HG03565 (cell line): ENCODE measurements at regions not wholly inside any gene's neighbourhood (a gene's known extent, or its start where the extent isn't known, plus 50 kb on each side); places are given as distances from the start of the nearest gene placed in this dataset.
"Not testable (repeated sequence)": the region's sequence is repeated elsewhere in the genome, so short reads cannot be mapped to it uniquely, and the experiment has no call there.

ENCODE experiments used
- ATAC-seq: cut with Tn5 transposase; IDR thresholded peaks from one replicate; pipeline ENCODE4 v1.9.1; 2021; ENCODE audit warnings: mild to moderate bottlenecking, moderate library complexity; ENCODE audit not compliant: unreplicated experiment

DNA sequence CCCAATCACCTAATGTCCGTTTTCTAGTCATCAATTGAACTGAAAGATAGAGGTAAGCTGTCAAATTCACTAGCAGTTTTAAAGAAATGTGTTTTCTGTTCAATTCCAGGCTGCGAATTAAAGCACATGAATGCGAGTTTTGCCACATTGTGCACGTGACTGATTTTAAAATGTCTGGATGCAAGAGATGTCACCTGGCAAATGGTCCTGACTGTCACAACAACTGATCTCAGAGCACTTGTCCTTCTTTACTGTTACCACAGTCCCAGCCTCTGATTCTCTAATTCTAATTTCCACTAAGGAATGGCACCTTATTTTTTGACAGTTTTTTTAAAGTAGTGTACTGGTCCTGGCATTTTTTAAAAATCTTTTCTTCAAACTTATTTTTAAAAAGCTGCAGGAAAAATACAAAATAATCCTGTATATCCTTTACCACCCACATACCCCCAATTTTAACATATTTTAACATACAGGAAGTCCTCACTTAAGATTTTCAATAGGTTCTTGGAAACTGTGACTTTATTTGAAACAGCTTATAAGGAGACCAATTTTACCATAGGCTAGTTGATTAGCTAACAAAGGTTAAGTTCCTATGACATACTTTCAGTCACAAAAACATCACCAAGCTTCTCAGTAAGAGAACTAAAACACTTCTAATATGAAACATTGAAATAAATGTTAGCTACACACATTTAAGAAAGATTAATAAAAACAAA, 1364.3 kb downstream of the EFNA5 start:
- ATAC-seq: no peak

- no peak for ATAC-seq
Observed at GRCh38 chr5:106303911-106304310, 1366.8 kb downstream of the EFNA5 start.

DNA sequence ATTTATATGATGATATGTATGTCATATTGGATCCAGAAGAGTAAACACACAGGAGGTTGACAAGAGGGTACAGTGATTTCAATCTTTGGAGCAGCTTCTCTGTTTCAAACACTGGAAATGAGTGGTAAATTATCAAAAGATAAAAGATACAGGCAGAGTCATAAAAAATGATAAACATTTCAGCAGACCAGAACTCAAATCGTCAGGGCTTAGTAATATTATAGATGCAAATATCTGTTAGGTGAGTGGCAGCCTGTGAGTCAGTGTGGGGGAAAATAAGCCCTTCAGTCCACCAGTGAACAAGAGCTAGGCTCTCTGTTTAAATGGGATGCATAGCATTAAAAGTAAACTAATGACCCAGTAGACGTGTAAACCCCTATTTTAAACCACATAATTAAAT, 1378.1 kb downstream of the EFNA5 start:
- ATAC-seq: no peak

DNA sequence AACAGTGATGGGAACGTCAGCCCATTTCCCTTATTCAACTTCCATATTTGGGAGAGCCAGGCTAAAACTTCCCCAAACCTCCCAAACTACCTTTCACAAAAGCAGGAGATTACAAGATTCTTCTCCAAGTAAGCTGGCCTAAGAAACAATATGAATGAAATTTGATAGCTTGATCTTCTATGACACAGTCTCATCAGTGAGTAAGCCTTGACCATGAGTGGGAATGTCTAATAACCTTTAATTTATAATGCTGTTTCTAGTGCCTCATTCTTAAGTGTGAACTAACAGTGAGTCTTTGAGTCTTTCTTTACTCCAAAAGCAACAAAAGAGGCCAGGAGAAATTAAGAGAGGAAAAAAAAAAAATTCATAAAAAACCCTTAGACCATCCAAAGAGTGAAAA, 1379.9 kb downstream of the EFNA5 start:
- no peak for ATAC-seq

DNA sequence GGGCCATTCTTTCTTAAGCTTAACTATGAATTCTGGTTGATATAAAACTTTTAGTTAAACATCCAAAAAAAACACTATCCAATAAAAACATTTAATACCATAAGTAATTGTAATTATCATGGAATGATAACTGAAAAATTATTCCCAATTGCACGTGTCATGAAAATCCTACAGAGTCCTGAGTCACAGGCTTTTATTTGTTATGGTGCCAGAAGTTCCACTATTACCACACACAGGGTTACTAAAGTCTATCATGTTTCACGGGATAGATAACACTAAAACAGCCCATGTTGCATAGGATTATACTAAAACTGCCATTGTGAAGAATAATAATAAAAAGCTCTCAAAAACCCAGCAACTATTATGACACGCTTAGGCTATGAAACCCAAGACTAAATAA, 1381.8 kb downstream of the EFNA5 start:
- no peak for ATAC-seq

DNA sequence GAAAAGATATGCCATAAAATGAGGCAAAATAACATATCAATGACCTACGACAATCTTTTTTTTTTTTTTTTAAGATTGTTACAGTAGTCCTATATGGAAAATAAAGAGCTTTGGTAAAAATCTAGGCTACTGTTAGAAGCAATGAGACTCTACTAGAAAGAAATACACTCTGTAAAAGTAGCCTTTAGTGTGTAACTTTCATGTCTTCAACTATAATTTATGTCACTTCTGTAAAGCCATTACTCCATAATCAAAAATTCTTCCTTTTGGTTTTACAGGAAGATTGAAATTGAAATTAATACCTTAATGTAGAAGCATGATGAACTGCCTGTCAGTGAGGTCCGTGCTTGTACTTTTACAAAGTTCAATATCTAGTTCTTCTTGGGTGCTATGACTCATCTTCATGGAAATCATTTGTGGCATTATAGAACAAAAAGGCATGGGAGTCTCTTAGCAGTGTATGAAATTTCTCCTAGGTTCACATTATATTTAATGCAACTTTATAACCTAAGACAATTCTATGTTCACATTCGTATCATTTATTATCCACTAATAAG, 1393.1 kb downstream of the EFNA5 start:
- no peak for ATAC-seq

DNA sequence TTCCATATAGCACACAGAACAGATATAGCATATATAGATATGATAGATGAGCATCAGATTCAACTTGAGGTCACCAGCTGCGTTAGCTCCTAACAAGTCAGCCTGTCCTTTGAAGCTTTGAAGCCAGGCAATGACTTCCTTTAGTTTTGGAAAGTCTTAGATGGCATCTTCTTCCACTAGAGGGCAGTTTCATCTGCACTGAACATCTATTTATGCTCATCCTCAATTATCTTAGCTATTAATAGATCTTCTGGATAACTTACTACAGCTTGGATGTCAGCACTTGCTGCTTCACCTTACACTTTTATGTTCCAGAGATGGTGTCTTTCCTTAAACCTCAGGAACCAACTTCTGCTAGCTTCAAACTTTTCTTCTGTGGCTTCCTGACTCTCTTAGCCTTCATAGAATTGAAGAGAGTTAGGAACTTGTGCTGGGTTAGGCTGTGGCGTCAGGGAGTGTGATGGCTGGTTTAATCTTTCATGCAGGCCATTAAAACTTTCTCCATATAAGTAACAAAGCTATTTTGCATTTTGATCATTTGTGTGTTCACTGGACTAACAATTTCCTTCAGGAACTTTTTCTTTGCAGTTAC, 1401.4 kb downstream of the EFNA5 start:
- no peak for ATAC-seq

GRCh38 chr5:106267256-106267655, 1403.5 kb downstream of the EFNA5 start:
- no peak for ATAC-seq

DNA sequence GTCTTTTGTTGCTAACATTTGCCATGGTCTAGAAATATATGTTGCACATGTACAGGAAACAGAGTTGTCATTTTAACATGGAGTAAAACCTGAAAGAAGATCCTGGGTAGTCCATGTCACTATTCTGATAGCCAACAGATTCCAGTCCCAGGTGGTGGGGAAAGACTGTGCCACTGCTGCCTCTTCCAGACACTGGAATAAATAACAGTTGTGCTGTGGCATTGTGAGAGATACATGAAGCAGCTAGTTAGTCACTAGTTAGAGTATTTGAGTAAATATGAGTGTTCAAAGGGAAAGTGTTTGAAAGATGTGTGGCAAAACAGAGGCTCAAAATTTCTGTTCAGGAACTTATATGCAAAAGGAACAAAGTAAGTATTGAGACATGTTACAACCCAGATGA, 1408.3 kb downstream of the EFNA5 start:
- ATAC-seq: no peak

DNA sequence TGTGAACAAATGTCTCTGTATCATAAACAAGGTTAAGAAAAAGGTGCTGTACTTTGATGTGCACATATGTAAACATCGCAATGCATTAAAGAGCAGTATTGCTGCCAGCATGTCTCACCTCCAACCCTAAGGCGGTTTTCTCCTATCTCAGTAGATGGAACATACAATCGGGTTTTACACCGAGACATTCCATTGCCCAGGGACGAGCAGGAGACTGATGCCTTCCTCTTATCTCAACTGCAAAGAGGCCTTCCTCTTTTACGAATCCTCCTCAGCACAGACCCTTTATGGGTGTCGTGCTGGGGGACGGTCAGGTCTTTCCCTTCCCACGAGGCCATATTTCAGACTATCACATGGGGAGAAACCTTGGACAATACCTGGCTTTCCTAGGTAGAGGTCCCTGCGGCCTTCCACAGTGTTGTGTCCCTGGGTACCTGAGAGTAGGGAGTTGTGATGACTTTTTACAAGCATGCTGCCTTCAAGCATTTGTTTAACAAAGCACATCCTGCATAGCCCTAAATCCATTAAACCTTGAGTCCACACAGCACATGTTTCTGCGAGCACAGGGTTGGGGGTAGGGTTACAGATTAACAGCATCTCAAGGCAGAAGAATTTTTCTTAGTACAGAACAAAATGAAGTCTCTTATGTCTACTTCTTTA, 1411.2 kb downstream of the EFNA5 start:
- not testable (repeated sequence) for ATAC-seq

DNA sequence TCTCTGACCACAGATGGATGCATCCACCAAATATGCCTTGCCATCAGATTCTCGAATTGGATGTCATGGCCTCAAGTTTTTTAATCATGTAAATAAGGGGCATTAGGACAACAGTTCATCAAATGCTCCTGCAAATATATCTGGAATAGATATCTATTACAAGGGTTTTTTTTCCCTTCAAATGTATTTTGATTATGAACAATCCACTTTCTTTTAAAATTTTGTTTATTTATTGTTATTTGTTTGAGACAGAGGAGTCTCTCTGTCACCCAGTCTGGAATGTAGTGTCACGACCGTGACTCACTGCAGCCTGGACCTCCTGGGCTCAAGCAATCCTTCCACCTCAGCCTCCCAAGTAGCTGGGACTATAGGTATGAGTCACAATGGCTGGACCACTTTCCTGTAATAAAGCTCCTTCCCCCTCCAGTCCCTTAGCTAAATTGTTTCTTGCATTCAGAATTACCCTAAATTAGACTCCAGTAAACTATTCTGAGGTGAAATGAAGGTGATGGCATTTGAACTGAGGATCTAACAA, 1412.1 kb downstream of the EFNA5 start:
- no peak for ATAC-seq

DNA sequence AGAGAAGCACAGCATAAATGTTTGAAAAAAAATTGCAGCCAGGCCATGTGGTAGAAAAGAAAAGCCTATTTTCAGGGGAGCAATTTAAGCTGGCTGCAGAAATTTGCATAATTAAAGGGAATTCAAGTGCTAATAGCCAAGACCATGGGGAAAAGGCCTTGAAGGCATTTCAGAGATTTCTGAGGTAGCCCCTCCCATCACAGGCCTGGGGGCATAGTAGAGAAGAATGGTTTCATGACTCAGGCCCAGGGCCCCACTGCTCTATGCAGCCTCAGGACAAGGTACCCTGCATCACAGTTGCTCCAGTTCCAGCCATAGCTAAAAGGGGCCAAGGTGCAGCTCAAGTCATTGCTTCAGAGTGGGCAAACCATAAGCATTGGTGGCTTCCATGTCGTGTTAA, 1416.0 kb downstream of the EFNA5 start:
- no peak for ATAC-seq

GRCh38 chr5:106246044-106246745, 1424.5 kb downstream of the EFNA5 start:
- not testable (repeated sequence) for ATAC-seq

DNA sequence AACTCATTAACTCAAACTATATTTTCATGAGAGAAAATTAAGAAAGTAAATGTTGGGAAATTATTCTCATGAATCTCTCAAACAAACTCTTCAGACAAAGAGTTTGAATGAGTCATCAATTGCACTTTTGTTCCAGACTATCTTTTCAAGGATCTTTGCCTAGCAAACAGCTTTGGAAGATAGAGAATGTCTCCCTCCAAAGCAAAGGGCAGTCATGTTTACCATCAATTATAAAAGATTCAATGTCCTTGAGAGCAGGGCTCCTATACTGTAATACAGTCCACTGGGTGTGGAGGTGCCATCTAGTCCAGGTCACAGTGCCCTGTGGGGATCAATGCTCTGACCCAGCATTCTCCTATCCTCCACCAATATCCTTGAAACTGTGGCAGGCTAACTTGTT, 1429.3 kb downstream of the EFNA5 start:
- no peak for ATAC-seq

DNA sequence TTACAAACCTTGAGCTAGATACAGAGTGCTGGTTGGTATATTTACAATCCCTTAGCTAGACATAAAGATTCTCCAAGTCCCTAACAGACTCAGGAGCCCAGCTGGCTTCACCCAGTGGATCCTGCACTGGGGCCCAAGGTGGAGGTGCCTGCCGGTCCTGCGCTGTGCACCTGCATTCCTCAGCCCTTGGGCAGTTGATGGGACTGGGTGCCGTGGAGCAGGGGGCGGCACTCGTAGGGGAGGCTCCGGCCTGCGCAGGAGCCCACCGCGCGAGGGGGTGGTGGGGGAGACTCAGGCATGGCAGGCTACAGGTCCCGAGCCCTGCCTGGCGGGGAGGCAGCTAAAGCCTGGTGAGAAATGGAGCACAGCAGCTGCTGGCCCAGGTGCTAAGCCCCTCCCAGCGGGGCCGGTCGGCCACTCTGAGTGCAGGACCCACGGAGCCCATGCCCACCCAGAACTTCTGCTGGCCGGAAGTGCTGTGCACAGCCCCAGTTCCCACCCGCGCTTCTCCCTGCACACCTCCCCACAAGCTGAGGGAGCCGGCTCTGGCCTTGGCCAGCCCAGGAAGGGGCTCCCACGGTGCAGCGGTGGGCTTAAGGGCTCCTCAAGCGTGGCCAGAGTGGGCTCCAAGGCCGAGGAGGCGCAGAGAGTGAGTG, 1464.7 kb downstream of the EFNA5 start:
- no peak for ATAC-seq

- ATAC-seq: no peak
Observed at GRCh38 chr5:106202035-106202434, 1468.7 kb downstream of the EFNA5 start.

- ATAC-seq: no peak
Observed at GRCh38 chr5:106200971-106201370, 1469.8 kb downstream of the EFNA5 start.

GRCh38 chr5:106195679-106196474, 1474.9 kb downstream of the EFNA5 start:
- ATAC-seq: no peak

- no peak for ATAC-seq
Observed at GRCh38 chr5:106189121-106189809, 1481.5 kb downstream of the EFNA5 start.
